RWPE1 (cell line): ENCODE measurements at regions not wholly inside any gene's neighbourhood (a gene's known extent, or its start where the extent isn't known, plus 50 kb on each side); places are given as distances from the start of the nearest gene placed in this dataset.

Experiments used
- CTCF ChIA-PET: fragments of 350-600 bp; sonication (Branson Sonifier 250); formaldehyde crosslinking; extraction: SDS; loops from one replicate; lab custom pipeline; 2021; lab: Yijun Ruan, JAX
- POLR2A ChIA-PET: fragments of 400-600 bp; formaldehyde crosslinking; extraction: SDS; loops from one replicate; lab custom pipeline; 2020; ENCODE audit warnings: antibody characterized with exemption; ENCODE audit not compliant: low non-redundant PET; lab: Yijun Ruan, JAX
- DNase-seq: peaks from one replicate; pipeline ENCODE4 v3.0.0; 2012; ENCODE audit warnings: low spot score
- H3K27ac ChIP-seq: fragments of 450-650 bp; 2 replicates; pipeline ENCODE4 v1.5.1; 2017
- TF ChIP-seq, protein P1 (sequence below): fragments of 450-650 bp; conservative IDR thresholded peaks from 2 replicates; pipeline ENCODE4 v1.5.1; 2017; ENCODE audit warnings: low read depth, mild to moderate bottlenecking

DNA sequence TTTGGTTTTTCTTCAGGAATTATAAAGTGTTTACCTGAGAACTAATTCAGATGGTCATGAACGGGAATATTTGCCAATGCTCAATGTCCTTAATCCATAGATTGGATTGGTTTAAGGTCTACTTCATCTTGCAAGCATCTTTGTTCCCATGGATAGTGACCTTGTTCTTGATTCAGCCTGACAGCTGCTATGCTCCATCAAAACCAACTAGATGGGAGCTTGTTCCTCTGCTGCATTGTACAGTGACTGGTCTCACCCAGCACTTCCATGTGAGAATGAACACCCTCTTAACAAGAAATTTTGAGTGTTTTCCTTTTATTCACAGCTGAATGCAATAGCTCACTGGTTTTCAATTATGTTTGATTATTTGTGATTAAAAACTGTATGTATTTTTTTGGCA lies 312.6 kb upstream of the ACTBL2 start:
- ChIA-PET CTCF (interaction anchor here (0.6 kb wide), 1 partner anchor 1802 kb away, joined by 3 read pairs; no protein-coding TSS in a partner anchor), POLR2A (no interaction called here)
- H3K27ac ChIP-seq: no peak overlapping the region
- TF ChIP-seq, protein P1, sequence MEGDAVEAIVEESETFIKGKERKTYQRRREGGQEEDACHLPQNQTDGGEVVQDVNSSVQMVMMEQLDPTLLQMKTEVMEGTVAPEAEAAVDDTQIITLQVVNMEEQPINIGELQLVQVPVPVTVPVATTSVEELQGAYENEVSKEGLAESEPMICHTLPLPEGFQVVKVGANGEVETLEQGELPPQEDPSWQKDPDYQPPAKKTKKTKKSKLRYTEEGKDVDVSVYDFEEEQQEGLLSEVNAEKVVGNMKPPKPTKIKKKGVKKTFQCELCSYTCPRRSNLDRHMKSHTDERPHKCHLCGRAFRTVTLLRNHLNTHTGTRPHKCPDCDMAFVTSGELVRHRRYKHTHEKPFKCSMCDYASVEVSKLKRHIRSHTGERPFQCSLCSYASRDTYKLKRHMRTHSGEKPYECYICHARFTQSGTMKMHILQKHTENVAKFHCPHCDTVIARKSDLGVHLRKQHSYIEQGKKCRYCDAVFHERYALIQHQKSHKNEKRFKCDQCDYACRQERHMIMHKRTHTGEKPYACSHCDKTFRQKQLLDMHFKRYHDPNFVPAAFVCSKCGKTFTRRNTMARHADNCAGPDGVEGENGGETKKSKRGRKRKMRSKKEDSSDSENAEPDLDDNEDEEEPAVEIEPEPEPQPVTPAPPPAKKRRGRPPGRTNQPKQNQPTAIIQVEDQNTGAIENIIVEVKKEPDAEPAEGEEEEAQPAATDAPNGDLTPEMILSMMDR: no peak
- DNase-seq: no peak

DNA sequence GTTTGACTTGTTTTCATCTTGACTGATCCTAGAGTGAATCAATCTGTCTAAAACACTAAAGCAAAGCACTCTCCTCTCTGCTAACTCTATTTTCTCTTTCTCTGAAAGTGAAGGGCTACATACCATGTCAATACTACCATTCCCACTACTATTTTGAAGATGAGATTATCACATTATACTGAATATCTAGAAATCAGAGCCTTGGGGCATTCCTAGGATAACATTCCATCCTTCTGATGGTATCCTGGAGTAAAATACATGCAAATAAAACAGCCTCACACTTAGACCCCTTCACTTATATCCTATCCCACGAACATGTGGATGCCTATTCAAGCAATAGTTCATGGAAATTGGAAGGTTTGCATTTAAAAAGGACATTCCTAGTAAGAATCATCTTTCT lies 309.3 kb upstream of the ACTBL2 start:
- DNase-seq: no peak
- ChIA-PET POLR2A (no interaction called here), CTCF (no interaction called here)
- TF ChIP-seq, protein P1: no peak
- H3K27ac ChIP-seq: no peak overlapping the region

DNA sequence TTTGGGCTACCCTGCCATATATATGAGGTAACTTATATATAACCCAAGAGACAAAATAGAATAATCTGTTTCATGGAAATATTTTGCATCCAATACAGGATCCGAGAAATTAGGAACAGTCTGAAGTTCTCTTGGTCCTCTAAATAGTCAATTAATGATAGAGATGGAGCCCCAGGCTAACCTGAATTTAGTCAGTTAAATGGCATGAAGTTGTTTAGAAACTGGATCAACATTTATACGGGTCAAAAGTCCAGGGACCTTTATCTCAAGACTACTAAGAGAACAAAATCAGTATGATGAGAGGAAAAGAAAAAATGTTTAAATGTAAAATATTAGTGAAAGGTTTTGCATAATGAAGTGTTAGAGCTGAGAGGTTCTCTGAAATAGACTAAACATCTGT lies 303.3 kb upstream of the ACTBL2 start:
- ChIA-PET CTCF (no interaction called here), POLR2A (no interaction called here)
- H3K27ac ChIP-seq: no peak overlapping the region
- DNase-seq: no peak
- TF ChIP-seq, protein P1: no peak

DNA sequence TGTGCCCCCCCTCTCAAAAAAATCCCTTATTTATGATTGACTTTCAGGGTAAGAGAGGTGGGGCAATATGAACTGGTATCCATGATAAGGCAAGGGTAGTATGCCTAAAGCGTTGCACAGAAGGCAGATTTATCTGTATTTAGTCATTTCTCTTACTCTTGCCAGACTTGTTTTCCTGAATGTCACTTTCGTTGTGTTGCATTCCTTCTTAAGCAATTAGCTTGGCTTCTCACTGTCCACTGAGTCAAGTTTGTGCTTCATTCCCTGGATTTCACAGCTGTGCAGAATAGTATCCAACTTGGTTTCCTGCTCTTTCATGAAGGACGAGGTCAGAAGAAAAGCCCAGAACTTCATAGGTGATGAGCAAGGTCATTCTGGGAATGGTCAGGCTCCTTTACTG lies 301.5 kb upstream of the ACTBL2 start:
- DNase-seq: peak; percentile 30
- ChIA-PET CTCF (interaction anchor here (0.6 kb wide), 1 partner anchor 676 kb away, joined by 3 read pairs; the partner anchor contains the start of gene PLK2), POLR2A (interaction anchor here (0.6 kb wide), 1 partner anchor 155 kb away, joined by 4 read pairs; no protein-coding TSS in a partner anchor)
- H3K27ac ChIP-seq: no peak overlapping the region
- TF ChIP-seq, protein P1: no peak

DNA sequence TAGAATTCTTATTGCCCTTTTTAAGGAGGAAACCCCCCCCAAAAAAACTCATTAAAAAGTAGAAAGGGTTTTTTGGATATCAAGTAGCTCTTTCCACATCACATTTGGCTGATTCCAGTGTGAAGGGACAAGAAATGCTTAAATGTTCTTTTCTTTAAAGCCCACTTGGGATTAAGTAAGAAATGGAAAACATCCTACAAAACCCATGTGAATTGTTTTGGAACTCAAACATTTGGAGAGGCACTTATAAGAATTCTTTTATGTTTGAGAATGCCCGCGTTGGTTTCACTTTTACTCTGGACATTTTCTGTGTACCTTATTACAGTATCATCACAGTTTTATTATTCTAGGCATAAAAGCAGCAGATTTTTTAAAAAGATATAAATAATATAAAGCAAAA lies 301.1 kb upstream of the ACTBL2 start:
- ChIA-PET CTCF (no interaction called here), POLR2A (interaction anchor here (0.6 kb wide), 1 partner anchor 156 kb away, joined by 4 read pairs; no protein-coding TSS in a partner anchor)
- no peak overlapping the region for H3K27ac ChIP-seq
- TF ChIP-seq, protein P1: no peak
- DNase-seq: no peak

DNA sequence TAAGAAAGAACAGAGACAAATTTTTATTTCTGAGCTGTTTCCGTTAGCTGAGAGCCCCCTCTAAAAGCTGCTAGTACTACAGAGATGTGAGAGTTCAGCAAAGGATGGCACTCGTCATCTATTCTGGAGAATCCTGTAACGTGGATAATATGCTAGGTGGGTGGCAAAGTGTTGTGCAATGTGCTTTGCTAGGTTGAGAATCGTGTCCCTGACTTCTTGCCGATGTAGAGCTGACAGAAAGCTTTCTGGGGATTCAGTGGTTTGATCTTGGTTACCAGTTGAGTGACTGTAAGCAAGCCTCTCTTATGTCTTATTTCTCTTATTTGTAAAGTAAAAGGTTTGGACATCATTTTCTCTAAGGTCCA lies 298.3 kb upstream of the ACTBL2 start:
- H3K27ac ChIP-seq: no peak overlapping the region
- TF ChIP-seq, protein P1: no peak
- CTCF ChIA-PET: no interaction called here
- POLR2A ChIA-PET: no interaction called here
- no peak for DNase-seq
